ENCODE measurements at regions not wholly inside any gene's neighbourhood (a gene's known extent, or its start where the extent isn't known, plus 50 kb on each side); places are given as distances from the start of the nearest gene placed in this dataset.

- TF ChIP-seq EP300 (IDR thresholded peaks at IDR 0.05) (no peak), POLR2AphosphoS5 (IDR thresholded peaks at IDR 0.05) (no peak), CTCF (IDR thresholded peaks at IDR 0.05) (no peak)
These were observed 116.3 kb upstream of the PNPLA4 start for GRCh38 chrX:8043546-8043945.

Data from stomach (tissue), 4 donors.